Stimulated activated naive B cell treated with anti-CD40 and anti-IgM and Interleukin-4, amounts not matched to agents 10 μg/mL and 1 μg/mL and 100 μg/mL, for 72 hours (primary cell): ENCODE measurements at regions not wholly inside any gene's neighbourhood (a gene's known extent, or its start where the extent isn't known, plus 50 kb on each side); places are given as distances from the start of the nearest gene placed in this dataset.
A peak's percentile ranks its signal among the peaks of the same experiment; 100 is the strongest.
"Not testable (repeated sequence)": the region's sequence is repeated elsewhere in the genome, so short reads cannot be mapped to it uniquely, and the experiment has no call there.

Source experiments
- ATAC-seq, 2 donors: fragments of 150-1000 bp; cut with Tn5 transposase; replicated peaks; 2 replicates each; pipeline ENCODE4 v1.10.0; 2021; ENCODE audit warnings: moderate library complexity in 1 of 2
- DNase-seq: peaks from one replicate; pipeline ENCODE4 v3.0.0; 2021
- H3K27ac Mint-ChIP-seq: one replicate; pipeline ENCODE4 v1.8.0; 2022; ENCODE audit warnings: mild to moderate bottlenecking, mixed read lengths
- H3K27me3 Mint-ChIP-seq, 2 donors: one replicate each; pipeline ENCODE4 v1.8.0; 2022; ENCODE audit warnings: mixed read lengths in 2 of 2
- H3K36me3 Mint-ChIP-seq, 2 donors: one replicate each; pipeline ENCODE4 v1.8.0; 2022; ENCODE audit warnings: mixed read lengths in 2 of 2, mild to moderate bottlenecking in 1 of 2
- H3K4me1 Mint-ChIP-seq, 2 donors: one replicate each; pipeline ENCODE4 v1.8.0; 2022; ENCODE audit warnings: mixed read lengths in 2 of 2, mild to moderate bottlenecking in 1 of 2
- H3K4me3 Mint-ChIP-seq, 2 donors: one replicate each; pipeline ENCODE4 v1.8.0; 2022; ENCODE audit warnings: mild to moderate bottlenecking in 2 of 2, mixed read lengths in 2 of 2, moderate library complexity in 1 of 2
- H3K9me3 Mint-ChIP-seq, 2 donors: one replicate each; pipeline ENCODE4 v1.8.0; 2022; ENCODE audit warnings: mixed read lengths in 2 of 2, mild to moderate bottlenecking in 1 of 2

GRCh38 chr12:76641073-76641472 is 81.5 kb upstream of the OSBPL8 start:
- Mint-ChIP-seq H3K9me3 (no peaks in the 10 kb centered on the region), H3K27ac (no peak overlapping the region), H3K4me3 (no peak overlapping the region), H3K4me1 (peaks cover 1 to 4% of the 10 kb centered on the region in 2 donors), H3K36me3 (no peaks in the 10 kb centered on the region), H3K27me3 (peaks cover 4 to 6% of the 10 kb centered on the region in 2 donors)
- no peak for ATAC-seq
- DNase-seq = no peak

GRCh38 chr12:76641961-76642360 is 82.4 kb upstream of the OSBPL8 start:
- no peaks in the 10 kb centered on the region for H3K4me1 Mint-ChIP-seq
- H3K4me3 Mint-ChIP-seq = no peak overlapping the region
- no peak for ATAC-seq
- DNase-seq = no peak
- no peaks in the 10 kb centered on the region for H3K9me3 Mint-ChIP-seq
- H3K27ac Mint-ChIP-seq = no peak overlapping the region
- no peaks in the 10 kb centered on the region for H3K36me3 Mint-ChIP-seq
- H3K27me3 Mint-ChIP-seq = peaks cover 4 to 6% of the 10 kb centered on the region in 2 donors

GRCh38 chr12:76643438-76643837 is 83.9 kb upstream of the OSBPL8 start:
- Mint-ChIP-seq H3K4me1 (no peaks in the 10 kb centered on the region), H3K27ac (no peak overlapping the region), H3K36me3 (no peaks in the 10 kb centered on the region), H3K27me3 (peaks cover 4 to 6% of the 10 kb centered on the region in 2 donors), H3K9me3 (no peaks in the 10 kb centered on the region), H3K4me3 (no peak overlapping the region)
- DNase-seq = no peak
- ATAC-seq = no peak

GRCh38 chr12:76644950-76645349 is 85.4 kb upstream of the OSBPL8 start:
- H3K4me1 Mint-ChIP-seq = no peaks in the 10 kb centered on the region
- ATAC-seq = no peak
- no peaks in the 10 kb centered on the region for H3K9me3 Mint-ChIP-seq
- H3K36me3 Mint-ChIP-seq = no peaks in the 10 kb centered on the region
- no peak overlapping the region for H3K4me3 Mint-ChIP-seq
- no peak overlapping the region for H3K27ac Mint-ChIP-seq
- DNase-seq = no peak
- peaks cover 4 to 6% of the 10 kb centered on the region in 2 donors for H3K27me3 Mint-ChIP-seq

- Mint-ChIP-seq H3K9me3 (no peaks in the 10 kb centered on the region), H3K4me1 (no peaks in the 10 kb centered on the region), H3K4me3 (no peak overlapping the region), H3K27me3 (peaks cover 4 to 6% of the 10 kb centered on the region in 2 donors), H3K27ac (no peak overlapping the region), H3K36me3 (no peaks in the 10 kb centered on the region)
- ATAC-seq = no peak
- DNase-seq = no peak
Observed at GRCh38 chr12:76645934-76646333, 86.4 kb upstream of the OSBPL8 start.

- no peaks in the 10 kb centered on the region for H3K9me3 Mint-ChIP-seq
- DNase-seq (no peak), ATAC-seq (no peak)
- no peaks in the 10 kb centered on the region for H3K4me1 Mint-ChIP-seq
- peaks cover 4 to 5% of the 10 kb centered on the region in 2 donors for H3K27me3 Mint-ChIP-seq
- H3K4me3 Mint-ChIP-seq = no peak overlapping the region
- no peak overlapping the region for H3K27ac Mint-ChIP-seq
- H3K36me3 Mint-ChIP-seq = no peaks in the 10 kb centered on the region
Observed at GRCh38 chr12:76646366-76646765, 86.8 kb upstream of the OSBPL8 start.

GRCh38 chr12:76649099-76649498 is 89.5 kb upstream of the OSBPL8 start:
- Mint-ChIP-seq H3K27ac (no peak overlapping the region), H3K36me3 (no peaks in the 10 kb centered on the region), H3K9me3 (no peaks in the 10 kb centered on the region), H3K4me1 (no peaks in the 10 kb centered on the region), H3K4me3 (no peak overlapping the region), H3K27me3 (no peaks in the 10 kb centered on the region)
- no peak for DNase-seq
- no peak for ATAC-seq

- H3K27ac Mint-ChIP-seq = no peak overlapping the region
- no peak overlapping the region for H3K4me3 Mint-ChIP-seq
- no peaks in the 10 kb centered on the region for H3K9me3 Mint-ChIP-seq
- no peaks in the 10 kb centered on the region for H3K4me1 Mint-ChIP-seq
- no peaks in the 10 kb centered on the region for H3K36me3 Mint-ChIP-seq
- H3K27me3 Mint-ChIP-seq = no peaks in the 10 kb centered on the region
- DNase-seq = no peak
- ATAC-seq = no peak
Observed at GRCh38 chr12:76652402-76652801, 92.8 kb upstream of the OSBPL8 start.

GRCh38 chr12:76653342-76653741 is 93.8 kb upstream of the OSBPL8 start:
- no peaks in the 10 kb centered on the region for H3K27me3 Mint-ChIP-seq
- no peaks in the 10 kb centered on the region for H3K36me3 Mint-ChIP-seq
- DNase-seq = no peak
- no peak overlapping the region for H3K27ac Mint-ChIP-seq
- H3K4me1 Mint-ChIP-seq = no peaks in the 10 kb centered on the region
- ATAC-seq = no peak
- no peaks in the 10 kb centered on the region for H3K9me3 Mint-ChIP-seq
- H3K4me3 Mint-ChIP-seq = no peak overlapping the region

GRCh38 chr12:76664731-76665130 is 99.2 kb upstream of the ZDHHC17 start:
- no peak overlapping the region for H3K4me3 Mint-ChIP-seq
- H3K9me3 Mint-ChIP-seq = peaks cover 0 to 7% of the 10 kb centered on the region in 2 donors
- no peak for DNase-seq
- H3K27ac Mint-ChIP-seq = no peak overlapping the region
- H3K4me1 Mint-ChIP-seq = peaks cover 6% of the 10 kb centered on the region in 2 donors
- peaks cover 19 to 21% of the 10 kb centered on the region in 2 donors for H3K27me3 Mint-ChIP-seq
- ATAC-seq = no peak
- H3K36me3 Mint-ChIP-seq = peaks cover 0 to 3% of the 10 kb centered on the region in 2 donors

- Mint-ChIP-seq H3K36me3 (peaks cover 0 to 3% of the 10 kb centered on the region in 2 donors), H3K27ac (no peak overlapping the region), H3K4me3 (no peak overlapping the region), H3K27me3 (peaks cover 16 to 18% of the 10 kb centered on the region in 2 donors), H3K9me3 (peaks cover 0 to 7% of the 10 kb centered on the region in 2 donors), H3K4me1 (peaks cover 6% of the 10 kb centered on the region in 2 donors)
- ATAC-seq (no peak), DNase-seq (no peak)
Observed at GRCh38 chr12:76666290-76666835, 97.6 kb upstream of the ZDHHC17 start.

- DNase-seq (no peak), ATAC-seq (no peak)
- H3K27me3 Mint-ChIP-seq = peaks cover 10 to 13% of the 10 kb centered on the region in 2 donors
- peaks cover 6% of the 10 kb centered on the region in 2 donors for H3K4me1 Mint-ChIP-seq
- peaks cover 0 to 3% of the 10 kb centered on the region in 2 donors for H3K36me3 Mint-ChIP-seq
- peak overlapping the region; percentile 7 for H3K27ac Mint-ChIP-seq
- peaks cover 0 to 6% of the 10 kb centered on the region in 2 donors for H3K9me3 Mint-ChIP-seq
- H3K4me3 Mint-ChIP-seq = no peak overlapping the region
Observed at GRCh38 chr12:76669981-76670380, 93.9 kb upstream of the ZDHHC17 start.

- no peak for ATAC-seq
Observed at GRCh38 chr12:76670776-76671175, 93.1 kb upstream of the ZDHHC17 start.

GRCh38 chr12:76674669-76675315 is 89.1 kb upstream of the ZDHHC17 start:
- Mint-ChIP-seq H3K27ac (peak overlapping the region; percentile 62), H3K9me3 (no peaks in the 10 kb centered on the region), H3K4me3 (no peak overlapping the region), H3K4me1 (no peaks in the 10 kb centered on the region), H3K27me3 (peaks cover 0 to under 1% of the 10 kb centered on the region in 2 donors), H3K36me3 (no peaks in the 10 kb centered on the region)
- DNase-seq (no peak), ATAC-seq (peak in 1 of 2 donors; percentile 51)

More at GRCh38 chr12:76670776-76671175, 93.1 kb upstream of the ZDHHC17 start:
- peaks cover 3 to 4% of the 10 kb centered on the region in 2 donors for H3K4me1 Mint-ChIP-seq
- peaks cover 7 to 13% of the 10 kb centered on the region in 2 donors for H3K27me3 Mint-ChIP-seq
- H3K4me3 Mint-ChIP-seq = no peak overlapping the region
- DNase-seq = no peak
- H3K27ac Mint-ChIP-seq = no peak overlapping the region
- H3K9me3 Mint-ChIP-seq = peaks cover 0 to 6% of the 10 kb centered on the region in 2 donors
- H3K36me3 Mint-ChIP-seq = peaks cover 0 to 3% of the 10 kb centered on the region in 2 donors

GRCh38 chr12:76676261-76676660 is 87.7 kb upstream of the ZDHHC17 start:
- H3K27ac Mint-ChIP-seq = not testable (repeated sequence)

More at GRCh38 chr12:76676261-76676660, 87.7 kb upstream of the ZDHHC17 start:
- not testable (repeated sequence) for H3K4me3 Mint-ChIP-seq, H3K4me1 Mint-ChIP-seq, DNase-seq, H3K27me3 Mint-ChIP-seq, ATAC-seq, H3K36me3 Mint-ChIP-seq, H3K9me3 Mint-ChIP-seq
